OCI-M2 (cell line): ENCODE measurements at regions not wholly inside any gene's neighbourhood (a gene's known extent, or its start where the extent isn't known, plus 50 kb on each side); places are given as distances from the start of the nearest gene placed in this dataset.

ENCODE experiments used
- DNase-seq: peaks from one replicate; lab custom pipeline; 2025; ENCODE audit not compliant: unreplicated experiment; lab: John Stamatoyannopoulos, UW

GRCh38 chrX:126064901-126065541, 101.1 kb downstream of the DCAF12L2 start:
- DNase-seq, result no peak

- DNase-seq, result no peak
Observed at GRCh38 chrX:126065901-126066660, 100.0 kb downstream of the DCAF12L2 start.
